BJ (cell line): ENCODE measurements at regions not wholly inside any gene's neighbourhood (a gene's known extent, or its start where the extent isn't known, plus 50 kb on each side); places are given as distances from the start of the nearest gene placed in this dataset.

Source experiments
- CTCF ChIA-PET: fragments of 350-600 bp; formaldehyde crosslinking; extraction: SDS; loops from one replicate; lab custom pipeline; 2021; ENCODE audit warnings: antibody characterized with exemption, inconsistent platforms; lab: Yijun Ruan, JAX
- POLR2A ChIA-PET: fragments of 300-600 bp; sonication (Branson Sonifier 250); formaldehyde crosslinking; extraction: SDS; loops from one replicate; lab custom pipeline; 2021; ENCODE audit warnings: antibody characterized with exemption; lab: Charles Lee
- DNase-seq: peaks from one replicate; pipeline ENCODE4 v3.0.0-alpha.2; 2011; ENCODE audit warnings: low read depth
- H3K27me3 ChIP-seq: 2 replicates; pipeline ENCODE4 v1.6.0; 2011; ENCODE audit warnings: low read length; ENCODE audit not compliant: control insufficient read depth, insufficient read depth
- H3K36me3 ChIP-seq: 2 replicates; pipeline ENCODE4 v1.5.1; 2011; ENCODE audit warnings: low read length; ENCODE audit not compliant: control insufficient read depth, insufficient read depth
- H3K4me3 ChIP-seq: 2 replicates; pipeline ENCODE4 v1.5.1; 2011; ENCODE audit warnings: low read depth, mild to moderate bottlenecking, control low read depth, low read length
- CTCF ChIP-seq: IDR thresholded peaks from 2 replicates; pipeline ENCODE4 v1.5.1; 2011; ENCODE audit warnings: low read depth, mild to moderate bottlenecking, control low read depth, inconsistent platforms, low read length, moderate library complexity; ENCODE audit not compliant: insufficient read depth

DNA sequence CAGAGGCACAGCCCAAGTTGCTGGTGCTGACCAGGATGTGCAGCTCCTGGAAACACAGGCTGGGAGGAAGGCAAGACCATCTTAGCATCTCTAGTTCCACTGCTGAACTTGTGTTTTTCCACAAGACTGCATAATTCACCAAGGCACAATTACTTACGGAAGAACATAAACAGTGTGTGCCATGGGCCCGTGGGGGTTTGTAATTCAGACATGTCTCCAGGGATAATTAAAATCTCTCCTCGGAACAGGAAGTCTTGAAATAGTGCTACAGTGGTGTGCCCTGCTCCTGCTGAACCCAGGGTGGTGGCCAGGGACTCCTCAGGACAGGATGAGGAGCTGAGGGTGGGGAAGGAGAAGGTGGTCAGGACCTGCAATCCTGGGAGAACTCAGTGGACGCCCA, 188.2 kb downstream of the CCT6B start:
- ChIA-PET CTCF (no interaction called here), POLR2A (no interaction called here)
- Histone ChIP-seq H3K27me3 (no peaks in the 10 kb centered on the region; the same call in 1 of the 2 replicates), H3K36me3 (no peaks in the 10 kb centered on the region), H3K4me3 (no peak overlapping the region)
- TF ChIP-seq CTCF = no peak
- no peak for DNase-seq

DNA sequence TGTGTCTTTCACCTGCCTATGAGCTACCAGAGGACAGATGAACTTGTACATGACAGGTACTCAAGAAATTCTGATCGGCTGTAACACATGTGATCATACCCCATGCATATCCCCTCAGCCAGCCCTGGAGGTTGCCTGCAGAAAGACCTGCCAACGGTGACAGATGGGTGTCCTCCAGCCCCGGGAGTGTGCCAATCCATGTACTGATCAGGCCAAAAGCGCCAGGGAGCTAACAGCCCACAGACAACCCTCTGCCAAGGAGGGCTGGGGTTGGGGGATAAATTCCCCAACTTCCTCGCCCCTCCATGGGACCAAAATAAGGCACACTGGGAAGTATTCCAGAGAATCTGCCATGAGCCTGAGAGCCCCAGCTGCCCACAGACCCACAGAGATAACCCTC, 189.4 kb downstream of the CCT6B start:
- CTCF ChIA-PET = interaction anchor here (0.9 kb wide), 1 partner anchor 9 kb away, joined by 3 read pairs; no protein-coding TSS in a partner anchor
- Histone ChIP-seq H3K27me3 (no peaks in the 10 kb centered on the region; the same call in 1 of the 2 replicates), H3K4me3 (no peak overlapping the region), H3K36me3 (no peaks in the 10 kb centered on the region)
- TF ChIP-seq CTCF = no peak
- POLR2A ChIA-PET = no interaction called here
- no peak for DNase-seq

GRCh38 chr17:34770586-34770985, 190.7 kb downstream of the CCT6B start:
- H3K27me3 ChIP-seq = no peaks in the 10 kb centered on the region; the same call in 1 of the 2 replicates
- ChIA-PET POLR2A (no interaction called here), CTCF (no interaction called here)
- TF ChIP-seq CTCF = no peak
- no peak overlapping the region for H3K4me3 ChIP-seq
- no peak for DNase-seq
- no peaks in the 10 kb centered on the region for H3K36me3 ChIP-seq

GRCh38 chr17:34769899-34770298, 190.5 kb downstream of the TMEM132E start:
- H3K36me3 ChIP-seq = no peaks in the 10 kb centered on the region
- no peaks in the 10 kb centered on the region; the same call in 1 of the 2 replicates for H3K27me3 ChIP-seq
- TF ChIP-seq CTCF = no peak
- H3K4me3 ChIP-seq = no peak overlapping the region
- ChIA-PET POLR2A (no interaction called here), CTCF (no interaction called here)
- no peak for DNase-seq

GRCh38 chr17:34769049-34769448, 189.7 kb downstream of the TMEM132E start:
- CTCF ChIA-PET = interaction anchor here (0.8 kb wide), 1 partner anchor 350 kb away, joined by 3 read pairs; no protein-coding TSS in a partner anchor
- no peak overlapping the region for H3K4me3 ChIP-seq
- no peak for TF ChIP-seq CTCF
- POLR2A ChIA-PET = no interaction called here
- no peaks in the 10 kb centered on the region; the same call in 1 of the 2 replicates for H3K27me3 ChIP-seq
- DNase-seq = no peak
- no peaks in the 10 kb centered on the region for H3K36me3 ChIP-seq
